ENCODE measurements at regions not wholly inside any gene's neighbourhood (a gene's known extent, or its start where the extent isn't known, plus 50 kb on each side); places are given as distances from the start of the nearest gene placed in this dataset.

DNA sequence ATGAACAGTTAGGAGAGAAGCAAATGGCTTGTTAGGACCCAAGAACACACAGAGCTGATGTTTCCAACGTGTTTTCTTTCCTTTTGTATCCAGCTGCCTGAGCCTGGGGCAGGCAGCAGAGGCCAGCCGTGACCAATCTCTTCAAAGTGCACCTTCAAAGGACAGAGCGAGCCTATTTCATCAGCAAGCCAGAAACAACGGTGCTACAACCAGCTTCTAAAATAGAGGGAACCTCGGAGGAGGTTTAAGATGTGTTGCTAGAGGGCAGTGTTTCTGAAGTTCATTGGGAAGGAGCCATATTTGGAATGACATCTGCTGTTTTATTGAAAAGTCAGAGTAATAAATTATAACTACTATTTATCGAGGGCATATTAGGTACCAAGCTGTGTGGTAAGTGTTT is 56.2 kb upstream of the RFC3 start:
- peak overlapping the region; percentile 70 for H2AFZ ChIP-seq (ENCODE audit: low read depth, low read length)

DNA sequence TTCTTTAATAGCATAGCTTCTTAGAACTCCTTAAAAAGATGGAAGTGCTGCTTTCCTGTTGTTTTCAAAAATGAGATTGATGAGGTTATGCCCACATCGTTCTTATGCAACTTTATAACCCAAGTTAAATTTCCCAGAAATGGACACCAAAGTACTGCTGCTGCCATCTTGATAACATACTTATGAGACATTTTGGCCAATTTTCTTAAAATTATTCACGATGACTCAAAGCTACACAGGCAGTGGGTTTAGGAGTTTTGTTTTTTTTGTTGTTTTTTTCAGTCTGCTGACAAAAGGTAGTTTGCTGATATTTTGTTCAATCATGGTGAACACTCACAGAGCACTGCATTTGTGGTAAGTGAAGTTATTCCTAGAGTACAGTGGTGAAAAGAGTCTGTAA is 54.9 kb upstream of the RFC3 start:
- Histone ChIP-seq H3K4me1 (ENCODE audit: low read length) (peaks cover 13% of the 10 kb centered on the region), H3K27ac (ENCODE audit: low read length) (no peak overlapping the region), H2AFZ (ENCODE audit: low read depth, low read length) (no peak overlapping the region), H3K27me3 (ENCODE audit: low read depth, low read length) (0 out of 2 replicates have a peak, but pooled peaks cover 6% of the 10 kb centered on the region), H3K36me3 (replicated peaks; ENCODE audit: low read depth, low read length) (no peaks in the 10 kb centered on the region), H3K79me2 (ENCODE audit: low read length) (no peaks in the 10 kb centered on the region), H3K4me2 (ENCODE audit: low read length) (no peak overlapping the region), H4K20me1 (ENCODE audit: insufficient read depth, low read length) (no peaks in the 10 kb centered on the region), H3K9ac (ENCODE audit: low read length) (no peak overlapping the region), H3K4me3 (ENCODE audit: low read length) (no peak overlapping the region), H3K9me3 (ENCODE audit: insufficient read depth, low read length) (no peaks in the 10 kb centered on the region; the same call in 1 of the 2 replicates)
- TF ChIP-seq, protein P1, sequence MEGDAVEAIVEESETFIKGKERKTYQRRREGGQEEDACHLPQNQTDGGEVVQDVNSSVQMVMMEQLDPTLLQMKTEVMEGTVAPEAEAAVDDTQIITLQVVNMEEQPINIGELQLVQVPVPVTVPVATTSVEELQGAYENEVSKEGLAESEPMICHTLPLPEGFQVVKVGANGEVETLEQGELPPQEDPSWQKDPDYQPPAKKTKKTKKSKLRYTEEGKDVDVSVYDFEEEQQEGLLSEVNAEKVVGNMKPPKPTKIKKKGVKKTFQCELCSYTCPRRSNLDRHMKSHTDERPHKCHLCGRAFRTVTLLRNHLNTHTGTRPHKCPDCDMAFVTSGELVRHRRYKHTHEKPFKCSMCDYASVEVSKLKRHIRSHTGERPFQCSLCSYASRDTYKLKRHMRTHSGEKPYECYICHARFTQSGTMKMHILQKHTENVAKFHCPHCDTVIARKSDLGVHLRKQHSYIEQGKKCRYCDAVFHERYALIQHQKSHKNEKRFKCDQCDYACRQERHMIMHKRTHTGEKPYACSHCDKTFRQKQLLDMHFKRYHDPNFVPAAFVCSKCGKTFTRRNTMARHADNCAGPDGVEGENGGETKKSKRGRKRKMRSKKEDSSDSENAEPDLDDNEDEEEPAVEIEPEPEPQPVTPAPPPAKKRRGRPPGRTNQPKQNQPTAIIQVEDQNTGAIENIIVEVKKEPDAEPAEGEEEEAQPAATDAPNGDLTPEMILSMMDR (IDR thresholded peaks at IDR 0.05; ENCODE audit: low read depth, low read length), result no peak
- no peak for TF ChIP-seq EZH2phosphoT487 (IDR thresholded peaks at IDR 0.05; ENCODE audit: low read depth)

More for the DNA sequence above, 56.2 kb upstream of the RFC3 start:
- no peaks in the 10 kb centered on the region for H3K36me3 ChIP-seq (replicated peaks; ENCODE audit: low read depth, low read length)
- 0 out of 2 replicates have a peak, but pooled peaks cover 6% of the 10 kb centered on the region for H3K27me3 ChIP-seq (ENCODE audit: low read depth, low read length)
- H3K4me1 ChIP-seq (ENCODE audit: low read length), result peaks cover 24% of the 10 kb centered on the region
- H3K9me3 ChIP-seq (ENCODE audit: insufficient read depth, low read length), result no peaks in the 10 kb centered on the region
- TF ChIP-seq, protein P1 (IDR thresholded peaks at IDR 0.05; ENCODE audit: low read depth, low read length), result peak; percentile 51
- TF ChIP-seq EZH2phosphoT487 (IDR thresholded peaks at IDR 0.05; ENCODE audit: low read depth), result no peak
- H3K9ac ChIP-seq (ENCODE audit: low read length), result no peak overlapping the region
- no peaks in the 10 kb centered on the region for H4K20me1 ChIP-seq (ENCODE audit: insufficient read depth, low read length)
- no peak overlapping the region for H3K27ac ChIP-seq (ENCODE audit: low read length)
- H3K4me3 ChIP-seq (ENCODE audit: low read length), result no peak overlapping the region
- no peaks in the 10 kb centered on the region for H3K79me2 ChIP-seq (ENCODE audit: low read length)
- peak overlapping the region; percentile 44 for H3K4me2 ChIP-seq (ENCODE audit: low read length)

DNA sequence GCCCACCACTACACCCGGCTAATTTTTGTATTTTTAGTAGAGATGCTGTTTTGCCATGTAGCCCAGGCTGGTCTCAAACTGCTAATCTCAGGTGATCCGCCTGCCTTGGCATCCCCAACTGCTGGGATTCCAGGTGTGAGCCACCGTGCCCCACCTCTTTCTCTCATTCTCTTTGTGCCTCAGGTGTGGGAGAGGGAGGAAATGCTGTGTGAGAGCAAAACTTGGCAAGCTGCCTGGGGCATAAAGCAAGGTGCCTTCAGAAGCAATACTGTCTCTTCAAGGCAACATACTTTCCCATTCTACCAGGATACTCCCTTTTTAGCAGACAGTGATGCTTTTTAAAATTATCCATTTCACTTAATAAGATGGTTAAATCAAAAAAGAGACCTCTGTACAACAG is 53.2 kb upstream of the RFC3 start:
- no peak overlapping the region for H2AFZ ChIP-seq (ENCODE audit: low read depth, low read length)
- no peaks in the 10 kb centered on the region for H3K79me2 ChIP-seq (ENCODE audit: low read length)
- H3K4me1 ChIP-seq (ENCODE audit: low read length), result peaks cover 8% of the 10 kb centered on the region
- H3K27me3 ChIP-seq (ENCODE audit: low read depth, low read length), result 0 out of 2 replicates have a peak, but pooled peaks cover 3% of the 10 kb centered on the region
- H3K9me3 ChIP-seq (ENCODE audit: insufficient read depth, low read length), result no peaks in the 10 kb centered on the region; the same call in 1 of the 2 replicates
- no peak overlapping the region for H3K4me2 ChIP-seq (ENCODE audit: low read length)
- no peak for TF ChIP-seq EZH2phosphoT487 (IDR thresholded peaks at IDR 0.05; ENCODE audit: low read depth)
- TF ChIP-seq, protein P1 (IDR thresholded peaks at IDR 0.05; ENCODE audit: low read depth, low read length), result no peak
- no peak overlapping the region for H3K27ac ChIP-seq (ENCODE audit: low read length)
- H3K36me3 ChIP-seq (replicated peaks; ENCODE audit: low read depth, low read length), result no peaks in the 10 kb centered on the region
- H3K4me3 ChIP-seq (ENCODE audit: low read length), result no peak overlapping the region
- H3K9ac ChIP-seq (ENCODE audit: low read length), result no peak overlapping the region
- H4K20me1 ChIP-seq (ENCODE audit: insufficient read depth, low read length), result no peaks in the 10 kb centered on the region

DNA sequence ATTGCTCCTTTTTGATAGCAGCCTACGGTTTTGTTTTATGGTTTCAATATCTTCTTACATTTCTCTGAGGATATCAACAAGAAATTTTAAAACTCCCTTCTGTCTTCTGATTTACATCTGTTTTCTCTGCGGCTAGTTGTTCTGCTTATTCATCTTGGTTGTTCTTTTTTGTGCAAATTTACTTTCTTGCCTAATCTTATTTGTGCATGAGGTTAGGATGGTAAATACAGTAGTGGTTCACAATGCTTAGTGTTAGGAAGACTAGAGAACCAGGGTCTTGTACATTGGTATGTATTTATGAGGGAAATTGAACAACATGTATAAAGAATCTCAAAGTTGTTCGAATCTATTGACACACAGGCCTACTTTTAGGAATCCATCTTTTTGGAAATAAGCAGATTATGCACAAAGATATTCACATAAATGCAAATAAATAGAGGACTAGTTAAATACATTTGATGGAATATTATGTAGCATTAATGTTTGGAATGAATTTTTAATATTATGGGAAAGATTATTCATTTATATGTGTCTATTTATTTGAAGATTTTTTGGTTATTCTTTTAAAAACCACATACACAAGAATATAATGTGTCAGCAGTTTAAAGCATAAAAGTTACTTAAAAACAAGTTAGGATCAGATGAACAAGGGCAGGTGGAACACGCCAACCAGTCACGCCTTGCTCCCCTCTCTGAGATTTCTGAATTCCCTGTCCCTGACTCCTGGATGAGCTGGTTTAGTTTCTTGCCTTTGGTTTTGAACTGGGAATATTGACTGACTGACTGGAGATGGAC is 51.4 kb upstream of the RFC3 start:
- Histone ChIP-seq H3K27ac (ENCODE audit: low read length) (no peak overlapping the region), H3K4me1 (ENCODE audit: low read length) (peaks cover 14% of the 10 kb centered on the region), H2AFZ (ENCODE audit: low read depth, low read length) (no peak overlapping the region), H3K9me3 (ENCODE audit: insufficient read depth, low read length) (no peaks in the 10 kb centered on the region; the same call in 1 of the 2 replicates), H4K20me1 (ENCODE audit: insufficient read depth, low read length) (no peaks in the 10 kb centered on the region), H3K79me2 (ENCODE audit: low read length) (no peaks in the 10 kb centered on the region), H3K9ac (ENCODE audit: low read length) (no peak overlapping the region), H3K27me3 (ENCODE audit: low read depth, low read length) (no peaks in the 10 kb centered on the region), H3K36me3 (replicated peaks; ENCODE audit: low read depth, low read length) (no peaks in the 10 kb centered on the region), H3K4me3 (ENCODE audit: low read length) (no peak overlapping the region), H3K4me2 (ENCODE audit: low read length) (no peak overlapping the region)
- no peak for TF ChIP-seq EZH2phosphoT487 (IDR thresholded peaks at IDR 0.05; ENCODE audit: low read depth)
